ENCODE measurements at regions not wholly inside any gene's neighbourhood (a gene's known extent, or its start where the extent isn't known, plus 50 kb on each side); places are given as distances from the start of the nearest gene placed in this dataset.
A peak's percentile ranks its signal among the peaks of the same experiment; 100 is the strongest.

GRCh38 chr7:91603707-91604106 is 276.8 kb downstream of the MTERF1 start:
- Histone ChIP-seq H3K9ac (ENCODE audit: low read length) (no peak overlapping the region), H3K4me2 (ENCODE audit: low read length) (no peak overlapping the region), H2AFZ (ENCODE audit: low read length) (no peak overlapping the region), H3K4me1 (ENCODE audit: insufficient read depth, low read length, severe bottlenecking) (no peaks in the 10 kb centered on the region), H3K27me3 (ENCODE audit: insufficient read depth, low read length) (no peaks in the 10 kb centered on the region), H4K20me1 (ENCODE audit: insufficient read depth, low read length) (no peaks in the 10 kb centered on the region), H3K4me3 (ENCODE audit: low read depth, low read length, poor library complexity, severe bottlenecking) (no peak overlapping the region), H3K36me3 (ENCODE audit: insufficient read depth, low read length) (no peaks in the 10 kb centered on the region), H3K9me2 (ENCODE audit: low read depth, low read length) (no peaks in the 10 kb centered on the region; the same call in 1 of the 2 replicates), H3K9me3 (ENCODE audit: low read length) (no peaks in the 10 kb centered on the region), H3K79me2 (ENCODE audit: insufficient read depth, low read length) (no peaks in the 10 kb centered on the region), H3K27ac (ENCODE audit: low read depth, low read length, poor library complexity, severe bottlenecking) (no peak overlapping the region), H3F3A (ENCODE audit: insufficient read depth, low read length) (no peaks in the 10 kb centered on the region)
- no peak for TF ChIP-seq CTCF (IDR thresholded peaks at IDR 0.05; ENCODE audit: low read length)
- no peak for TF ChIP-seq EZH2 (IDR thresholded peaks at IDR 0.05; ENCODE audit: borderline replicate concordance, low read length)

- Histone ChIP-seq H3F3A (ENCODE audit: insufficient read depth, low read length) (no peaks in the 10 kb centered on the region), H3K4me1 (ENCODE audit: insufficient read depth, low read length, severe bottlenecking) (no peaks in the 10 kb centered on the region), H3K9me2 (ENCODE audit: low read depth, low read length) (no peaks in the 10 kb centered on the region), H3K79me2 (ENCODE audit: insufficient read depth, low read length) (no peaks in the 10 kb centered on the region), H3K9me3 (ENCODE audit: low read length) (0 out of 2 replicates have a peak, but pooled peaks cover 2% of the 10 kb centered on the region), H3K27me3 (ENCODE audit: insufficient read depth, low read length) (no peaks in the 10 kb centered on the region), H3K36me3 (ENCODE audit: insufficient read depth, low read length) (no peaks in the 10 kb centered on the region), H4K20me1 (ENCODE audit: insufficient read depth, low read length) (no peaks in the 10 kb centered on the region), H3K27ac (ENCODE audit: low read depth, low read length, poor library complexity, severe bottlenecking) (no peak overlapping the region), H3K4me3 (ENCODE audit: low read depth, low read length, poor library complexity, severe bottlenecking) (no peak overlapping the region), H3K9ac (ENCODE audit: low read length) (no peak overlapping the region), H3K4me2 (ENCODE audit: low read length) (no peak overlapping the region), H2AFZ (ENCODE audit: low read length) (no peak overlapping the region)
- TF ChIP-seq EZH2 (IDR thresholded peaks at IDR 0.05; ENCODE audit: borderline replicate concordance, low read length) = no peak
- TF ChIP-seq CTCF (IDR thresholded peaks at IDR 0.05; ENCODE audit: low read length) = no peak
These were observed 271.9 kb downstream of the MTERF1 start for GRCh38 chr7:91608606-91609005.

- Histone ChIP-seq H3K9ac (ENCODE audit: low read length) (no peak overlapping the region), H3K79me2 (ENCODE audit: insufficient read depth, low read length) (no peaks in the 10 kb centered on the region), H3K9me3 (ENCODE audit: low read length) (0 out of 2 replicates have a peak, but pooled peaks cover 2% of the 10 kb centered on the region), H3K4me3 (ENCODE audit: low read depth, low read length, poor library complexity, severe bottlenecking) (no peak overlapping the region), H3K9me2 (ENCODE audit: low read depth, low read length) (no peaks in the 10 kb centered on the region), H2AFZ (ENCODE audit: low read length) (no peak overlapping the region), H3K4me1 (ENCODE audit: insufficient read depth, low read length, severe bottlenecking) (peaks cover 4% of the 10 kb centered on the region), H3K36me3 (ENCODE audit: insufficient read depth, low read length) (no peaks in the 10 kb centered on the region), H3F3A (ENCODE audit: insufficient read depth, low read length) (no peaks in the 10 kb centered on the region), H3K27me3 (ENCODE audit: insufficient read depth, low read length) (no peaks in the 10 kb centered on the region), H3K27ac (ENCODE audit: low read depth, low read length, poor library complexity, severe bottlenecking) (no peak overlapping the region), H4K20me1 (ENCODE audit: insufficient read depth, low read length) (no peaks in the 10 kb centered on the region), H3K4me2 (ENCODE audit: low read length) (no peak overlapping the region)
- TF ChIP-seq EZH2 (IDR thresholded peaks at IDR 0.05; ENCODE audit: borderline replicate concordance, low read length) (no peak), CTCF (IDR thresholded peaks at IDR 0.05; ENCODE audit: low read length) (peak; percentile 14; the same call in 1 of the 2 replicates)
These were observed 271.0 kb downstream of the MTERF1 start for GRCh38 chr7:91609525-91609924.

Data from OCI-LY1 (cell line).